ENCODE measurements at regions not wholly inside any gene's neighbourhood (a gene's known extent, or its start where the extent isn't known, plus 50 kb on each side); places are given as distances from the start of the nearest gene placed in this dataset.

DNA sequence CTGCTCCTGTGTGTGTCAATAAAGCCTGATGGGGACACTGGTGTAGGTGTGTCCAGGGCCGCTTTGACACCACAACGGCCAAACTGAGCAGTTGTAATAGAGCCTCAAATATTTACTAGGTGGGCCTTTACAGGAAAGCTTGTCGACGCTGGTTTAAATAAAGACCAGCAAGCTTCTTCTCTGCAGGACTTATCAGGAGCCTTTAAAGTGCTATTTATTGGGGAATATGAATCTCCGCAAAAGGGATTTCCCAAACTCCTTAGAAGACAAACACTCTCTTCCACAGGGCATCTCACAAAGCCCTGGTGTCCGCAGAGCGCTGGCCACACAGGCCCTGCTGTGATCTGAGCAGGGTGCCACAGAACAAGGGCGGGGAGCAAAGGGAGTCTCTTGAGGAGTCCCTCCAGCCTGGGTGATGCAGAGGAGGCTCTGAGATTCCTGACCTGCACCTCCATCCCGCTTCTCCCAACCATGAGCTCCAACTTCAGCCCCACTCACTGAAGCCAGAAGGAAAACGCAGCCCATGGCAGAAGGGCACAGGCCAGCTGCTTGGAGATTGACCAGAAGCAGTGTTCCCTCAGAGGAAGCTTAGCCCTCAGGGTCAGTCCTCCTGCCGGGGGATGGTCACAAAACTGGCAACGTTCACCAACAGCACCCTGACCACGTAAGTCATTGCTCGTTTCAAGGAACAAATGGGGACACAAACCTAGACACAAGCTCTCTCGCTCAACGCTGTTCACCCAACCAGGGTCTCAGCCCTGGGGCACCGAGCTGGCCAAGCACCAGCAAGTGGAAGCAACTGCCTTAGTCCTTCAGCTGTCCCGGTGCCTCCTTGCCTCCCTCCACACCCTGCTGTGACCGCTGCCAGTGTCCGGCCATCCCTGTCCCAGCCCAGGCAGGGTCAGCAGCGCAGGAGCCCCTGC, 129.5 kb downstream of the OAT start:
- dilution Hi-C loops (cut with MboI; ENCODE audit: extremely low pct_ligation_motif_present, low sequenced_read_pairs) = no loop called here
- no peak for FAIRE-seq
- H3K9me3 ChIP-seq (ENCODE audit: control insufficient read depth, low read depth, low read length) = no peaks in the 10 kb centered on the region

DNA sequence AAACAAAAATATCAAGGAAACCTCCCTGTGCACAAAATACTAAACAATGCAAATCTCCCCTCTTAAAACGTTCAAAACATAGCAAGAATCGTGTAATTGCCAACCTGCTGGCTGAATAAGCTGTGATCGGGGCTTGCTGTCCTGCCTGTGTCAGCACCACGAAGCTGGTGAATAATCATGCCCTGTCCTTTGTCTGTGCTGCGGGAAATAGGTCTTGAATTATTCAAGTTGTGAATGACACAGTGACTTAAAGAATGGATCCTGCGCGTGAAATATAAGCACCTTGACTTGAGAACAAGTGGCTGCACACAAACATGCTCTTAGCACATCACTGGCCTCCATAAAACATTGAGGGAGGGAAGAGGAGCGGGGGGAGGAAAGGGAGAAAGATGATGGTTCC, 130.2 kb downstream of the OAT start:
- H3K4me3 ChIP-seq (ENCODE audit: control insufficient read depth in 2 of 3, extremely low read depth in 1 of 3, insufficient read depth in 2 of 3, low read depth in 1 of 3, low read length in 3 of 3) = no peak overlapping the region
- FAIRE-seq (no peak), DNase-seq (ENCODE audit: low read depth, low spot score) (no peak)
- H3K9me3 ChIP-seq (ENCODE audit: control insufficient read depth, low read depth, low read length) = no peaks in the 10 kb centered on the region
- no peaks in the 10 kb centered on the region for H4K20me1 ChIP-seq (ENCODE audit: control insufficient read depth, extremely low read depth, insufficient read depth, low read length)
- no peak overlapping the region for H3K9ac ChIP-seq (ENCODE audit: control insufficient read depth, extremely low read depth, insufficient read depth, low read length)
- H3K4me1 ChIP-seq (ENCODE audit: control insufficient read depth, extremely low read depth, insufficient read depth, low read length) = no peaks in the 10 kb centered on the region
- no peak for TF ChIP-seq EZH2 (IDR thresholded peaks at IDR 0.05; ENCODE audit: low read length)
- TF ChIP-seq, protein P1, sequence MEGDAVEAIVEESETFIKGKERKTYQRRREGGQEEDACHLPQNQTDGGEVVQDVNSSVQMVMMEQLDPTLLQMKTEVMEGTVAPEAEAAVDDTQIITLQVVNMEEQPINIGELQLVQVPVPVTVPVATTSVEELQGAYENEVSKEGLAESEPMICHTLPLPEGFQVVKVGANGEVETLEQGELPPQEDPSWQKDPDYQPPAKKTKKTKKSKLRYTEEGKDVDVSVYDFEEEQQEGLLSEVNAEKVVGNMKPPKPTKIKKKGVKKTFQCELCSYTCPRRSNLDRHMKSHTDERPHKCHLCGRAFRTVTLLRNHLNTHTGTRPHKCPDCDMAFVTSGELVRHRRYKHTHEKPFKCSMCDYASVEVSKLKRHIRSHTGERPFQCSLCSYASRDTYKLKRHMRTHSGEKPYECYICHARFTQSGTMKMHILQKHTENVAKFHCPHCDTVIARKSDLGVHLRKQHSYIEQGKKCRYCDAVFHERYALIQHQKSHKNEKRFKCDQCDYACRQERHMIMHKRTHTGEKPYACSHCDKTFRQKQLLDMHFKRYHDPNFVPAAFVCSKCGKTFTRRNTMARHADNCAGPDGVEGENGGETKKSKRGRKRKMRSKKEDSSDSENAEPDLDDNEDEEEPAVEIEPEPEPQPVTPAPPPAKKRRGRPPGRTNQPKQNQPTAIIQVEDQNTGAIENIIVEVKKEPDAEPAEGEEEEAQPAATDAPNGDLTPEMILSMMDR (optimal IDR thresholded peaks at IDR 0.05 in 1 of 3, IDR thresholded peaks at IDR 0.05 in 1 of 3, conservative IDR thresholded peaks at IDR 0.05 in 1 of 3; ENCODE audit: extremely low read depth in 1 of 3, insufficient read depth in 2 of 3, low read length in 3 of 3) = no peak
- H3K4me2 ChIP-seq (ENCODE audit: control insufficient read depth, extremely low read depth, insufficient read depth, low read depth, low read length) = no peak overlapping the region
- H3K27me3 ChIP-seq (ENCODE audit: control insufficient read depth, extremely low read depth, insufficient read depth, low read length) = peaks cover 7% of the 10 kb centered on the region
- dilution Hi-C loops (cut with MboI; ENCODE audit: extremely low pct_ligation_motif_present, low sequenced_read_pairs) = no loop called here
- H3K79me2 ChIP-seq (ENCODE audit: control insufficient read depth, insufficient read depth, low read length) = no peaks in the 10 kb centered on the region
- no peaks in the 10 kb centered on the region for H3K36me3 ChIP-seq (ENCODE audit: control insufficient read depth in 2 of 2, extremely low read depth in 1 of 2, insufficient read depth in 2 of 2, low read length in 2 of 2)
- no peaks in the 10 kb centered on the region for H3K9me1 ChIP-seq (ENCODE audit: control insufficient read depth, extremely low read depth, insufficient read depth, low read length)
- H3K27ac ChIP-seq (ENCODE audit: control insufficient read depth, insufficient read depth, low read length) = no peak overlapping the region
- no peak overlapping the region for H2AFZ ChIP-seq (ENCODE audit: control insufficient read depth, low read length)

More for the DNA sequence above, 129.5 kb downstream of the OAT start:
- Histone ChIP-seq H4K20me1 (ENCODE audit: control insufficient read depth, extremely low read depth, insufficient read depth, low read length) (no peaks in the 10 kb centered on the region), H3K36me3 (ENCODE audit: control insufficient read depth in 2 of 2, extremely low read depth in 1 of 2, insufficient read depth in 2 of 2, low read length in 2 of 2) (no peaks in the 10 kb centered on the region), H3K4me1 (ENCODE audit: control insufficient read depth, extremely low read depth, insufficient read depth, low read length) (no peaks in the 10 kb centered on the region), H3K79me2 (ENCODE audit: control insufficient read depth, insufficient read depth, low read length) (no peaks in the 10 kb centered on the region), H3K27me3 (ENCODE audit: control insufficient read depth, extremely low read depth, insufficient read depth, low read length) (peaks cover 7% of the 10 kb centered on the region), H2AFZ (ENCODE audit: control insufficient read depth, low read length) (no peak overlapping the region), H3K4me3 (ENCODE audit: control insufficient read depth in 2 of 3, extremely low read depth in 1 of 3, insufficient read depth in 2 of 3, low read depth in 1 of 3, low read length in 3 of 3) (no peak overlapping the region), H3K9me1 (ENCODE audit: control insufficient read depth, extremely low read depth, insufficient read depth, low read length) (no peaks in the 10 kb centered on the region), H3K9ac (ENCODE audit: control insufficient read depth, extremely low read depth, insufficient read depth, low read length) (no peak overlapping the region), H3K4me2 (ENCODE audit: control insufficient read depth, extremely low read depth, insufficient read depth, low read depth, low read length) (no peak overlapping the region), H3K27ac (ENCODE audit: control insufficient read depth, insufficient read depth, low read length) (no peak overlapping the region)
- no peak for TF ChIP-seq EZH2 (IDR thresholded peaks at IDR 0.05; ENCODE audit: low read length)
- TF ChIP-seq, protein P1 (optimal IDR thresholded peaks at IDR 0.05 in 1 of 3, IDR thresholded peaks at IDR 0.05 in 1 of 3, conservative IDR thresholded peaks at IDR 0.05 in 1 of 3; ENCODE audit: extremely low read depth in 1 of 3, insufficient read depth in 2 of 3, low read length in 3 of 3) = no peak
- DNase-seq (ENCODE audit: low read depth, low spot score) = no peak
